ENCODE measurements at regions not wholly inside any gene's neighbourhood (a gene's known extent, or its start where the extent isn't known, plus 50 kb on each side); places are given as distances from the start of the nearest gene placed in this dataset.

DNA sequence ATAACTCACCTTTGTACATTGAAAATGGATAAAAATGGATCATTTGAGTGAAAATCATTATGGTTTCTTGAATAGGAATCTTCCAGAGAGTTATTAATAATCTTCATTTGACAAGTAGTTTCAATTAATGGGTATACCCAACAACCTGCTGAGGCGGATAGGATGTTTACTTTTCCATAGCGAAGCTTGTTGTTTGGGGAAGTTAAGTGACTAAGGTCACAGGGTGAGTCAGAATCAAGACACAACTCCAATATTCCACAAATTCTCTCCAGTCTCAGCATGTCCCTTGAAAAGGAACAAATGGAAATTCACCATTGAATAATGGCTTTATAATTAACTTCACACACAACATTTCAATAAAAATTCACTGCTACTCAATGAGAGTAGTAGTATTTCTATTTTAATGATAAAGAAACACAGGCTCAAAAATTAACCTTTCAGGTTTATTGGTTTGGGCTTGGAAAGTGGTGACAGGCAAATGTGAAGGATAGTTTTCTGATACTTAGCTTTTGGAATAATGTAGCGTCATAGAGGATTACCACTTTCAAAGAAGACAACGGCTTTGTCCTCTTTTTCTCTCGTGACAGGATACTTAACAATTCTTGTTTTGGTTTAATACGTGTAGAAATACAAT lies 211.3 kb downstream of the GPD2 start:
- H3K4me3 ChIP-seq (ENCODE audit: low read length) = no peak overlapping the region
- no peak overlapping the region for H3K9ac ChIP-seq (ENCODE audit: low read depth, low read length)
- H3K36me3 ChIP-seq (ENCODE audit: insufficient read depth, low read length) = no peaks in the 10 kb centered on the region
- H3K4me1 ChIP-seq (ENCODE audit: insufficient read depth, low read length) = no peaks in the 10 kb centered on the region; the same call in 1 of the 2 replicates
- H3K27me3 ChIP-seq (ENCODE audit: insufficient read depth, low read length) = no peaks in the 10 kb centered on the region
- H3K27ac ChIP-seq (ENCODE audit: low read depth, low read length) = no peak overlapping the region
- H3K9me3 ChIP-seq (ENCODE audit: insufficient read depth, low read depth, low read length) = no peaks in the 10 kb centered on the region
- WGBS = 96% methylated on average over 3 of the region's 6 CpGs

DNA sequence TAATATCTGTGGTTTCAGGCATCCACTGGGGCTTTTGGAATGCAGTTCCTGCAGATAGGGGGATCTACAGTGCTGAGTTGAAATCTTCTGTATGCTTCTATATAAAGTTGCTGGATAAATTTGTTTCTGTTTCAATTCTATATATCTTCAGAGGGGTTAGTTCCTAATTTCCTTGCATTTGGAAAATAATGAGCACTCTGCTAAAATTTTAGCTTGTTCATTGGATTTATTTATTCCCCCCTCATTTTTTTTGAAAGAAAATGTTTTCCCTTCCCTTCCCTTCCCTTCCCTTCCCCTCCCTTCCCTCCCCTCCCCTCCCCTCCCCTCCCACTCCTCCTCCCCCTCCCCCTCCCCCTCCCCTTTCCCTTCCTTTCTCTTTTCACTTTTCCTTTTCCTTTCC lies 212.3 kb downstream of the GPD2 start:
- Histone ChIP-seq H3K27ac (ENCODE audit: low read depth, low read length) (no peak overlapping the region), H3K36me3 (ENCODE audit: insufficient read depth, low read length) (no peaks in the 10 kb centered on the region), H3K9me3 (ENCODE audit: insufficient read depth, low read depth, low read length) (no peaks in the 10 kb centered on the region), H3K9ac (ENCODE audit: low read depth, low read length) (no peak overlapping the region), H3K4me3 (ENCODE audit: low read length) (no peak overlapping the region), H3K4me1 (ENCODE audit: insufficient read depth, low read length) (no peaks in the 10 kb centered on the region; the same call in 1 of the 2 replicates), H3K27me3 (ENCODE audit: insufficient read depth, low read length) (no peaks in the 10 kb centered on the region)

DNA sequence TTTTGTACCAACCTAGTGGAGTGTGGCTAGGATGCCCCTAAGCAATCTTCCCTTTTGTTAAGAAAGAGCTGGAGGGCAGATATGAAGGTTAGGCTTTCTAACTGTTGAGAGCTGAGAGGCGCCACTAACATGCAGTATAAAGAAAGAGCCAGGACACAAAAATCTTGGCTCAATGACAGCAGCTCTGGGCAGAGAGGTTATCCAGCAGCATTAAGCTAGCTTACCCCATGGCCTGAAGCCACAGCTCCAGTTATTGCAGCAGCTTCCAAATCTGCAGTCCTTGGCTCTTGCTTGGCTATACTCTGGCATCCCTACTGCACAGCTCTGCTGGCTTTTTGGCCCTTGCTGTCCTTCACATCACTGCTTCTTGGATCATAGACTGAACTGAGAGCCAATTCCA lies 213.4 kb downstream of the GPD2 start:
- H3K9me3 ChIP-seq (ENCODE audit: insufficient read depth, low read depth, low read length) = no peaks in the 10 kb centered on the region
- 95% methylated on average over 1 of the region's 1 CpG for WGBS
- no peaks in the 10 kb centered on the region for H3K27me3 ChIP-seq (ENCODE audit: insufficient read depth, low read length)
- no peak overlapping the region for H3K27ac ChIP-seq (ENCODE audit: low read depth, low read length)
- H3K4me3 ChIP-seq (ENCODE audit: low read length) = no peak overlapping the region
- H3K4me1 ChIP-seq (ENCODE audit: insufficient read depth, low read length) = no peaks in the 10 kb centered on the region; the same call in 1 of the 2 replicates
- H3K36me3 ChIP-seq (ENCODE audit: insufficient read depth, low read length) = no peaks in the 10 kb centered on the region
- H3K9ac ChIP-seq (ENCODE audit: low read depth, low read length) = no peak overlapping the region

DNA sequence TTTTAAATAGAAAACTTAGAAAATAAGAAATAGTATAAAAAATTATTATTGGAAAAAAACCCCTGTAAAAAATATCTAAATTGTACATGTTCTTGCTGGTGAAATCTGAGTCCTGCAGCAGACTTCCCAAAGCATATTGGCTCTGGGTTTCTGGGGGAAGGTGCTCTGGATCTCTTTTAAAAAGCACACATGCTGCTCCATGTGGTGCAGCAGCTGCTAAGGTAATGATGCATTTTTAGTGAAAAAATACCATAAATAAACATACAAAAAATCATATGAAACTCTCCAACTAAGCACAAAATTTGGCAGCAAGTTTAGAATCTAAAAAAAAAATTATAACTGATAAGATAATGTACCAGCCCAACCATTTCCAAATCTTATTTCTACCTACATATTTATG lies 216.5 kb downstream of the GPD2 start:
- H3K4me3 ChIP-seq (ENCODE audit: low read length) = no peak overlapping the region
- no peaks in the 10 kb centered on the region for H3K36me3 ChIP-seq (ENCODE audit: insufficient read depth, low read length)
- no peaks in the 10 kb centered on the region; the same call in 1 of the 2 replicates for H3K4me1 ChIP-seq (ENCODE audit: insufficient read depth, low read length)
- no peaks in the 10 kb centered on the region for H3K27me3 ChIP-seq (ENCODE audit: insufficient read depth, low read length)
- no peak overlapping the region for H3K27ac ChIP-seq (ENCODE audit: low read depth, low read length)
- no peaks in the 10 kb centered on the region for H3K9me3 ChIP-seq (ENCODE audit: insufficient read depth, low read depth, low read length)
- no peak overlapping the region for H3K9ac ChIP-seq (ENCODE audit: low read depth, low read length)

DNA sequence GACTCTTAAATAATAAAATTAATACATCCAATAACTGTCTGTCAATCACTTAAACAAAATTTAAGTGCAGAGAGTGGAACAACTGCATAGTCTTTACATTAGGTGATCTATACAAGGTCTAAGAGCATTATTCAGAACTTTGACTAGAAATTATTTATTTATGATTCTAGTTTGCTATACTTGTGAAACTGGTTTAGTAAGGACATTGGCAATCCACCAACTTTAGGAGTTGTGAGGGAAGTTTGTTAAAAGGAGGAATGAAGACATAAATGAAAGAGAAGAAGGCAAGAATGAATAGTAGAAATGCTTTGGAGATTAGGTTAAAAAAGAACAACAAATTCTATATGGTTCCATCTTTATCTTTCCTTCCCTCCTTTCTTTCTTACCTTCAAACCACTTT lies 217.5 kb downstream of the GPD2 start:
- no peak overlapping the region for H3K27ac ChIP-seq (ENCODE audit: low read depth, low read length)
- H3K9me3 ChIP-seq (ENCODE audit: insufficient read depth, low read depth, low read length) = no peaks in the 10 kb centered on the region
- peaks cover 1% of the 10 kb centered on the region; the same call in 1 of the 2 replicates for H3K4me1 ChIP-seq (ENCODE audit: insufficient read depth, low read length)
- H3K9ac ChIP-seq (ENCODE audit: low read depth, low read length) = no peak overlapping the region
- no peaks in the 10 kb centered on the region for H3K27me3 ChIP-seq (ENCODE audit: insufficient read depth, low read length)
- H3K4me3 ChIP-seq (ENCODE audit: low read length) = no peak overlapping the region
- no peaks in the 10 kb centered on the region for H3K36me3 ChIP-seq (ENCODE audit: insufficient read depth, low read length)

DNA sequence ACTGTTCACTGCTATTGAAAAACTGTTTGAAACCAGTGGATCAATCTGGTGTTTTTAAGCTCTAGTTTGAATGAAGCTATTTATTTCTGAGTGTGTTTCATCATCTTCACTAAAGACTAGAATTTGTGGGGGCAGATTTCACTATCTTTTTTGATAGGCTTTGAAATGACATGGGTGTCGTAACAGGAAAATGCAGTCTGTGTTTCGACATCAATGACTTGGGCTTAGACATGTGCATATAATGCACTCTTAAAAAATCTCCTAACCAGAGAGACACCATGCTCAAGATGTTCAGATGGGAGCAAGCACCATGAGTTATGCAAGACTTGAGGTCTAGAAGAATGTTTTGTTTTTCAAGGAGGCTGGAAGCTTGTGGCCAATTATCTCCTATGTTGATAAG lies 221.6 kb downstream of the GPD2 start:
- Histone ChIP-seq H3K4me3 (ENCODE audit: low read length) (no peak overlapping the region), H3K27ac (ENCODE audit: low read depth, low read length) (no peak overlapping the region), H3K36me3 (ENCODE audit: insufficient read depth, low read length) (no peaks in the 10 kb centered on the region), H3K9me3 (ENCODE audit: insufficient read depth, low read depth, low read length) (no peaks in the 10 kb centered on the region), H3K4me1 (ENCODE audit: insufficient read depth, low read length) (peaks cover 8% of the 10 kb centered on the region), H3K27me3 (ENCODE audit: insufficient read depth, low read length) (no peaks in the 10 kb centered on the region), H3K9ac (ENCODE audit: low read depth, low read length) (no peak overlapping the region)
- WGBS = 100% methylated on average over 2 of the region's 2 CpGs

DNA sequence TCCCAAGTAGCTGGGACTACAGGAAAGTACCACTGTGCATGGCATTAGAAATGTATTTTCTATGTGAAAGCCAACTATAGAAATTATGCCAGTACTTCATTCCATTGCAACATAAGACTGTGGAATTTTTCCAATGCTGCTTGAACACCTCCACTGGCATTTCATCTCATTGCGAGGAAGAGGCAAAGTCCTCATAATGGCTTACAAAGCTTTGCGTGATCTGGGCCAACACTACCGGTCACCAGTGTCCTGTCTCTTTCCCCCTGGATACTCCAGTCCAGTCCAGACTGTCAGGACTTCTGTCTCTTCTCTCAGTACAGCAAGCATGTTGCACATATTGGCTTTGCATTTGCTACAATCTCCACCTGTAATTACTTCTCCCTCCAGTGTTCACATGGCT lies 223.5 kb downstream of the GPD2 start:
- Histone ChIP-seq H3K27me3 (ENCODE audit: insufficient read depth, low read length) (no peaks in the 10 kb centered on the region), H3K9ac (ENCODE audit: low read depth, low read length) (no peak overlapping the region), H3K9me3 (ENCODE audit: insufficient read depth, low read depth, low read length) (no peaks in the 10 kb centered on the region), H3K4me1 (ENCODE audit: insufficient read depth, low read length) (peaks cover 18% of the 10 kb centered on the region), H3K27ac (ENCODE audit: low read depth, low read length) (no peak overlapping the region), H3K4me3 (ENCODE audit: low read length) (no peak overlapping the region), H3K36me3 (ENCODE audit: insufficient read depth, low read length) (no peaks in the 10 kb centered on the region)
- 95% methylated on average over 3 of the region's 3 CpGs for WGBS

DNA sequence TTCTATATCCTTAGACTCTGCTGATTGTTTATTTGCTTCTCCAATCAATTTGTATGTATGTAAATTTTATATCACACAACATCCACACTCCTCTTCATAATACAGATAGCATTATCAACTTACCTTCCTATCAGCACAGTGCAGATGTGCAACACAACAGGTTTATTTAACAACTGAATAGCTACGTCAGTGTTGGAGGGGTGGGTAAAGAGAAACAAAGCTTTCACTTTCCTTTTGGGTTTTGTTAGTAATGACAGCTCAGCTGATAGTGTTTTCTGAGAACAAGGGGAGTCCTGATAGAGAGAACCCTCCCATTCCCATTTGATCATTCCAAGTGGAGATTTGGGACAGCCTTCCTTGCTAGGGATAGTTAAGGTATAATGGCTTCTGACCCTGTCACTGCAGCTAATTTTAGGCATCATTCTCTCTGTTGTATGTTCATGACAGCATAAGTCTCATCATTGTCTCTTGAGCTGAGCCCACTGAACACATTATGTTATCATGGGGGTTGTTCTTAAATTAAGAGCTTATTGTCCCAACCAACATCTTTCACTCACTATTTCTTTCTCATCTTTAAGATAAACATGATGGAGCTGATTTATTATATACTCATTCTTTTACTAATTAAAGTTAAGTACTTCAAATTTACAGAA lies 227.7 kb downstream of the GPD2 start:
- Histone ChIP-seq H3K9ac (ENCODE audit: low read depth, low read length) (no peak overlapping the region), H3K36me3 (ENCODE audit: insufficient read depth, low read length) (no peaks in the 10 kb centered on the region), H3K27me3 (ENCODE audit: insufficient read depth, low read length) (no peaks in the 10 kb centered on the region), H3K4me1 (ENCODE audit: insufficient read depth, low read length) (peaks cover 15% of the 10 kb centered on the region), H3K27ac (ENCODE audit: low read depth, low read length) (no peak overlapping the region), H3K4me3 (ENCODE audit: low read length) (no peak overlapping the region), H3K9me3 (ENCODE audit: insufficient read depth, low read depth, low read length) (peaks cover 14% of the 10 kb centered on the region)
- WGBS = 75% methylated on average over 1 of the region's 1 CpG

DNA sequence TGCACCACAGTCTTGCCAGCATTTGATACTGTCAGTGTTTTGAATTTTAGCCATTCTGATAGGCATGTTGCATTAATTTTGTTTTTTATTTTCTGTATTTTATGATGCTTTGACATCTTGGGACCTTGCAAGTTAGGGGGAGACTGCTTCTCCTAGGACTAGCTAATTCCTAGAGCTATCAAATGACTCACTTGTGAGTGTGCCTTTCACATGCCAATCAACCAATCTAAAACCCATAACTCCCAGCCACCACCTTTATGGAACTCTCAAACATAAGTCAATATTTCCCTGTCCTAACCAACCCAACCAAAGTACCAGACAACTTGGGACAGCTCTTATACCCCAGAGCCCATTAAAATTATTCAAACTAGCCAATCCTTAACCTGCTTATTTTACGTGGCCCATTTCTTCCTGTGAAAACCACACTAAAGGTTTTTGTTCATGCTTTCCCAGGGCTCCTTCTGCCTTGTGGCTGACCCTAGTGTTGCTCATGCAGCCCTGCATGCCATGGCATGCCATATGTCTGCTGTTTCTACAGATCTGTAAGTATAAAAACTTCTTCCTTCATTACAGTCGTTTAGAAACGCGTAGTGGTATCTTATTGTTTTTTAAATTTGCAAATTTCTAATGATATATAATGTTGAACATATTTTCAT lies 230.1 kb downstream of the GPD2 start:
- Histone ChIP-seq H3K36me3 (ENCODE audit: insufficient read depth, low read length) (no peaks in the 10 kb centered on the region), H3K9me3 (ENCODE audit: insufficient read depth, low read depth, low read length) (peaks cover 14% of the 10 kb centered on the region), H3K4me1 (ENCODE audit: insufficient read depth, low read length) (peaks cover 10% of the 10 kb centered on the region; the same call in 1 of the 2 replicates), H3K27me3 (ENCODE audit: insufficient read depth, low read length) (no peaks in the 10 kb centered on the region), H3K9ac (ENCODE audit: low read depth, low read length) (no peak overlapping the region), H3K27ac (ENCODE audit: low read depth, low read length) (no peak overlapping the region), H3K4me3 (ENCODE audit: low read length) (no peak overlapping the region)
- 90% methylated on average over 1 of the region's 4 CpGs for WGBS

DNA sequence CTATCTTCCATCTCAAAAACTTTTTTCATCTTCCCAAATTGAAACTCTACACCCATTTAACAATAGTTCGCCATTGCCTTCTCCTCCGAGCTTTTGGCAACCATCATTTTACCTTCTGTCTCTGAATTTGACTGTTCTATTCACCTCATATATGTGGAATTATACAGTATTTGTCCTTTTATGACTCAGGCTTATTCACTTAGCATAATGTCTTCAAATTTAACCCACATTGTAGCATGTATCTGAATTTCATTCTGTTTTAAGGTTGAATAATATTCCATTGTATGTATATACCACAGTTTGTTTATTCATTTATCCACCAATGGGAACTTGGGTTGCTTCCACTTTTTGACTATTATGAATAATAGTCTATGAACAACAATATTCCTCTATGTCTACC lies 233.9 kb downstream of the GPD2 start:
- no peaks in the 10 kb centered on the region for H3K27me3 ChIP-seq (ENCODE audit: insufficient read depth, low read length)
- H3K9me3 ChIP-seq (ENCODE audit: insufficient read depth, low read depth, low read length) = peaks cover 14% of the 10 kb centered on the region
- H3K27ac ChIP-seq (ENCODE audit: low read depth, low read length) = no peak overlapping the region
- no peak overlapping the region for H3K4me3 ChIP-seq (ENCODE audit: low read length)
- no peak overlapping the region for H3K9ac ChIP-seq (ENCODE audit: low read depth, low read length)
- WGBS = 93% methylated on average over 2 of the region's 2 CpGs
- peaks cover 25% of the 10 kb centered on the region for H3K4me1 ChIP-seq (ENCODE audit: insufficient read depth, low read length)
- H3K36me3 ChIP-seq (ENCODE audit: insufficient read depth, low read length) = no peaks in the 10 kb centered on the region

DNA sequence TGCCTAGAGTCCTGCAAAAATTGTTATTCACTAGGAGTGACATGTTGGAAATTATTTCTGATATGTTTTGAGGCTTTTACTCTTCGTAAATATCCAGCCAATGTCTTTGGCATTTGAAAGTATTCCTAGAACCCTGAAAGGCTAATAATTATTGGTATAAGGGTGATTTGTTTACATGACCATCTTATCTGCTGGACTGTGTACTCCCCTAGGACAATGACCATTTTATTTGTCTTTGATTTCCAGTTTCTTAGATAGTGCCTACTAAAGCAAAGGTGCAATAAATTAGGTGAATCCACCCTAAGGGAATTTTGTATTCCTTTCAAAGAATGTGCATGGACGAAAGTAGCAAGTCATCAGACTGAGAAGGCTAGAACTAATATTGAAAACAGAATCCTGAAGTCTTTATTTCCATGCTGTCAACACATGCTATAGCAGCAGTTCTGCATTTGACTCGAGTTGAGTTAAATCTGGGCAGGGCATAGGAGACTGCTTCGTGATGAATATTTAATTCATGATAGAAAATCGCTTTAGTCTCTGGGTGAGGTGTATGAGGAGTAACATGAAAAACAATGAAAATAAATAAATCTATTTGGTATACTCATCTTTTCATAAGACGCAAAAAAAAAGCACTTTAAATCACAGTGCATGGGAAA lies 235.7 kb downstream of the GPD2 start:
- WGBS = 61% methylated on average over 5 of the region's 6 CpGs
- H3K27me3 ChIP-seq (ENCODE audit: insufficient read depth, low read length) = no peaks in the 10 kb centered on the region
- H3K9me3 ChIP-seq (ENCODE audit: insufficient read depth, low read depth, low read length) = peaks cover 14% of the 10 kb centered on the region
- H3K4me3 ChIP-seq (ENCODE audit: low read length) = no peak overlapping the region
- peaks cover 25% of the 10 kb centered on the region for H3K4me1 ChIP-seq (ENCODE audit: insufficient read depth, low read length)
- no peak overlapping the region for H3K9ac ChIP-seq (ENCODE audit: low read depth, low read length)
- H3K36me3 ChIP-seq (ENCODE audit: insufficient read depth, low read length) = no peaks in the 10 kb centered on the region
- H3K27ac ChIP-seq (ENCODE audit: low read depth, low read length) = no peak overlapping the region

Data from HUES64 (cell line).